Activated CD4-positive, alpha-beta T cell treated with anti-CD3 and anti-CD28 coated beads, Interleukin-10, Interleukin-2, amounts not matched to agents 100 ng/mL and 50 ng/mL, durations not matched to agents 16 hours and 8 hours (primary cell): ENCODE measurements at regions not wholly inside any gene's neighbourhood (a gene's known extent, or its start where the extent isn't known, plus 50 kb on each side); places are given as distances from the start of the nearest gene placed in this dataset.

Experiments used
- DNase-seq: peaks from one replicate; pipeline ENCODE4 v3.0.0-alpha.2; 2020

GRCh38 chr10:129033340-129033739, 433.7 kb upstream of the MGMT start:
- no peak for DNase-seq

GRCh38 chr10:129033790-129034272, 433.2 kb upstream of the MGMT start:
- DNase-seq: no peak

- peak; percentile 12 for DNase-seq
These were observed 431.8 kb upstream of the MGMT start for GRCh38 chr10:129035052-129035827.

- no peak for DNase-seq
These were observed 428.5 kb upstream of the MGMT start for GRCh38 chr10:129038522-129038921.

- DNase-seq: no peak
These were observed 427.4 kb upstream of the MGMT start for GRCh38 chr10:129039406-129040370.

- DNase-seq: no peak
These were observed 426.7 kb upstream of the MGMT start for GRCh38 chr10:129040377-129040776.

- no peak for DNase-seq
These were observed 425.1 kb upstream of the MGMT start for GRCh38 chr10:129041916-129042315.

- no peak for DNase-seq
These were observed 424.1 kb upstream of the MGMT start for GRCh38 chr10:129042776-129043595.

GRCh38 chr10:129043691-129044090, 423.4 kb upstream of the MGMT start:
- no peak for DNase-seq

GRCh38 chr10:129045599-129045998, 421.4 kb upstream of the MGMT start:
- DNase-seq: no peak

- no peak for DNase-seq
These were observed 420.9 kb upstream of the MGMT start for GRCh38 chr10:129046065-129046681.

- DNase-seq: no peak
These were observed 420.1 kb upstream of the MGMT start for GRCh38 chr10:129046962-129047361.

- DNase-seq: no peak
These were observed 419.4 kb upstream of the MGMT start for GRCh38 chr10:129047600-129047999.

- DNase-seq: no peak
These were observed 418.5 kb upstream of the MGMT start for GRCh38 chr10:129048513-129048912.

GRCh38 chr10:129049501-129049900, 417.5 kb upstream of the MGMT start:
- no peak for DNase-seq

- DNase-seq: no peak
These were observed 411.8 kb upstream of the MGMT start for GRCh38 chr10:129055225-129055624.

- no peak for DNase-seq
These were observed 411.1 kb upstream of the MGMT start for GRCh38 chr10:129055986-129056385.

- DNase-seq: peak; percentile 3
These were observed 410.0 kb upstream of the MGMT start for GRCh38 chr10:129056734-129057689.

- peak; percentile 58 for DNase-seq
These were observed 409.0 kb upstream of the MGMT start for GRCh38 chr10:129057856-129058663.

- no peak for DNase-seq
These were observed 408.3 kb upstream of the MGMT start for GRCh38 chr10:129058664-129059155.
